ENCODE measurements at regions not wholly inside any gene's neighbourhood (a gene's known extent, or its start where the extent isn't known, plus 50 kb on each side); places are given as distances from the start of the nearest gene placed in this dataset.
A peak's percentile ranks its signal among the peaks of the same experiment; 100 is the strongest.
"Not testable (repeated sequence)": the region's sequence is repeated elsewhere in the genome, so short reads cannot be mapped to it uniquely, and the experiment has no call there.

DNA sequence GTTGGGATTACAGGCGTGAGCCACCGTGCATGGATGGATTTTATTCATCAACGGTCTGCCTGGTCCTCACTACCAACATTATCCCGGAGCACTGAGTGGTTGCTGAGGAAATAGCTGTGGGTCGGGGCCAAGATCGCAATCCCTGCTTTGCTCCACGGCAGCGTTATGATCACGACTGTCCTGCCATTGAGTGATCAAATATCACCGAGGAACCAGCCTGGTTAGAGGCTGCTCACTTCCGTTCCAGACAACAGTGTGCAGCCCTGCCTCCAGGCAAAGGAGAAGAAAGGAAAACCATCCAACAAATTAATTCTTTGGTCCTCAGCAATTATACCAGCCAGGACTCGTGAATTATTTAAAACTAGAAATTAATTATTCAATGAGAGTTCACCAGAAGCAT is 70.6 kb upstream of the TBL1X start:
- no peaks in the 10 kb centered on the region for H3K27me3 ChIP-seq
- H3K4me3 ChIP-seq, result no peak overlapping the region
- H3K9me3 ChIP-seq, result no peaks in the 10 kb centered on the region
- H3K36me3 ChIP-seq, result no peaks in the 10 kb centered on the region
- H3K27ac ChIP-seq, result no peak overlapping the region
- no peaks in the 10 kb centered on the region for H3K4me1 ChIP-seq
- 71% methylated on average over 12 of the region's 12 CpGs for WGBS
- DNase-seq (ENCODE audit: low spot score in 2 of 2), result no peak
- no peak for TF ChIP-seq POLR2AphosphoS5 (IDR thresholded peaks at IDR 0.05)
- no peak for TF ChIP-seq POLR2A (IDR thresholded peaks at IDR 0.05)

DNA sequence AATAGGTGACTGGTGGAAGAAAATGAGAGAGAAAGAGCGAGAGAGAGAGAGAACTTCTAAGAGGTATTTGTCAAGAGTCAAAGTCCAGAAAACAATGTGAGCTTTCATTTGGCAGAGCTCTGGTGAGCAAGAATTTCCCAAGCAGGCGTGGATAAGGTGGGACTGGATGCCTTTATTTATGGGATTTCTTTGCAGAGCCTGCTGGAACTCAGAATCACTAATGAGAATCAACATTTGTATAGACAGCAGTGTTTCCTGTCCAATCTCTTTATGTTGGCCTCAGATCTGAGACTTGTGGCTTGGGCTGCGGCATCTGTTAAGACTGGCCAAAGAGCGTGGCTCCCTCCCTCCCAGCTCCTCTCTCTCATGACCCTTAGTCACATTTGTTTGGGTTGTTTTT is 67.9 kb upstream of the TBL1X start:
- DNase-seq (ENCODE audit: low spot score in 2 of 2), result no peak
- TF ChIP-seq POLR2AphosphoS5 (IDR thresholded peaks at IDR 0.05) (no peak), POLR2A (IDR thresholded peaks at IDR 0.05) (no peak), EP300 (IDR thresholded peaks at IDR 0.05) (no peak)
- TF ChIP-seq, protein P1, sequence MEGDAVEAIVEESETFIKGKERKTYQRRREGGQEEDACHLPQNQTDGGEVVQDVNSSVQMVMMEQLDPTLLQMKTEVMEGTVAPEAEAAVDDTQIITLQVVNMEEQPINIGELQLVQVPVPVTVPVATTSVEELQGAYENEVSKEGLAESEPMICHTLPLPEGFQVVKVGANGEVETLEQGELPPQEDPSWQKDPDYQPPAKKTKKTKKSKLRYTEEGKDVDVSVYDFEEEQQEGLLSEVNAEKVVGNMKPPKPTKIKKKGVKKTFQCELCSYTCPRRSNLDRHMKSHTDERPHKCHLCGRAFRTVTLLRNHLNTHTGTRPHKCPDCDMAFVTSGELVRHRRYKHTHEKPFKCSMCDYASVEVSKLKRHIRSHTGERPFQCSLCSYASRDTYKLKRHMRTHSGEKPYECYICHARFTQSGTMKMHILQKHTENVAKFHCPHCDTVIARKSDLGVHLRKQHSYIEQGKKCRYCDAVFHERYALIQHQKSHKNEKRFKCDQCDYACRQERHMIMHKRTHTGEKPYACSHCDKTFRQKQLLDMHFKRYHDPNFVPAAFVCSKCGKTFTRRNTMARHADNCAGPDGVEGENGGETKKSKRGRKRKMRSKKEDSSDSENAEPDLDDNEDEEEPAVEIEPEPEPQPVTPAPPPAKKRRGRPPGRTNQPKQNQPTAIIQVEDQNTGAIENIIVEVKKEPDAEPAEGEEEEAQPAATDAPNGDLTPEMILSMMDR (IDR thresholded peaks at IDR 0.05), result no peak
- WGBS, result 61% methylated on average over 4 of the region's 4 CpGs

DNA sequence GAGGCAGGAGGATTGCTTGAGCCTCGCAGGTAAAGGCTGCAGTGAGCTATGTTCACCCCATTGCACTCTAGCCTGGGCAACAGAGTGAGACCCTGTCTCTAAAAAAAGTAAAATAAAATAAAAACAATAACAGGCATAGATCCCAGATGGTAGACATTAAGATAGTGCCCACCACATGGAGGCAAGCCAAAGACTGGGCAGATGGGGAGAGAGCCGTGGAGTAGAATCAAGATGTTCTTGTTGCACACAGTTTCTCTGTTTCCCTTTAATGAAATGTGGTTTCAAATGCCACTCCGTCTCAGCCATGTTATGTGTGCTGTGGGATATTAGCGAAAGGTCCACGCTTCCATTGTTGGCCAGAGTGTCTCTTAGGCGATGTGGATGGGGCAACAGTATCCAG is 63.8 kb upstream of the TBL1X start:
- Histone ChIP-seq H3K4me3 (no peak overlapping the region), H3K27ac (no peak overlapping the region), H3K4me1 (no peaks in the 10 kb centered on the region), H3K9me3 (no peaks in the 10 kb centered on the region), H3K27me3 (no peaks in the 10 kb centered on the region), H3K36me3 (no peaks in the 10 kb centered on the region)
- WGBS, result 82% methylated on average over 6 of the region's 6 CpGs
- TF ChIP-seq, protein P1 (IDR thresholded peaks at IDR 0.05), result no peak
- no peak for TF ChIP-seq POLR2A (IDR thresholded peaks at IDR 0.05)
- no peak for TF ChIP-seq EP300 (IDR thresholded peaks at IDR 0.05)
- no peak for TF ChIP-seq POLR2AphosphoS5 (IDR thresholded peaks at IDR 0.05)
- DNase-seq (ENCODE audit: low spot score in 2 of 2), result no peak

More for the DNA sequence above, 67.9 kb upstream of the TBL1X start:
- no peaks in the 10 kb centered on the region for H3K27me3 ChIP-seq
- no peaks in the 10 kb centered on the region for H3K9me3 ChIP-seq
- no peak overlapping the region for H3K4me3 ChIP-seq
- no peaks in the 10 kb centered on the region for H3K4me1 ChIP-seq
- H3K36me3 ChIP-seq, result no peaks in the 10 kb centered on the region
- H3K27ac ChIP-seq, result no peak overlapping the region

DNA sequence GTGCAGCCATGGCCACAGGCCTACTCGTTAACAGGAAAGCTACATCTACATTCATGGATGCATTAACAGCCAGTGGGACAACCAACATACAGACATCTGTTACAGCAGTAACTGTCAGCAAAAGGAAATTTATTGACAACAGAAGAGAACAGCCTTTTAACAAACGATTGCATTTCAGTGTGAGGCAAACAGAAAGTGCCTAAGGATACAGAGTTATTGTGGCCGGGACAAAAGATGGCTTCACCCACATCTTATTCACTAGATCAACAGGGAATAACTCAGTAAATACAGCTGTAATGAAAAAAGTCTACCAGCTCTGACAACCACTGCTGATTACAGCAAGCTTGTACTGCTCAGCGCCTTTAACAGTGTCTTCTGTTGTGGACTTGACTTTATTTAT is 61.5 kb upstream of the TBL1X start:
- TF ChIP-seq POLR2A (IDR thresholded peaks at IDR 0.05), result no peak
- TF ChIP-seq POLR2AphosphoS5 (IDR thresholded peaks at IDR 0.05), result no peak
- TF ChIP-seq EP300 (IDR thresholded peaks at IDR 0.05), result no peak
- TF ChIP-seq, protein P1 (IDR thresholded peaks at IDR 0.05), result no peak
- no peak overlapping the region for H3K4me3 ChIP-seq
- H3K4me1 ChIP-seq, result no peaks in the 10 kb centered on the region
- H3K27ac ChIP-seq, result no peak overlapping the region
- H3K27me3 ChIP-seq, result no peaks in the 10 kb centered on the region
- H3K9me3 ChIP-seq, result no peaks in the 10 kb centered on the region
- no peaks in the 10 kb centered on the region for H3K36me3 ChIP-seq
- DNase-seq (ENCODE audit: low spot score in 2 of 2), result no peak
- WGBS, result 60% methylated on average over 4 of the region's 4 CpGs

DNA sequence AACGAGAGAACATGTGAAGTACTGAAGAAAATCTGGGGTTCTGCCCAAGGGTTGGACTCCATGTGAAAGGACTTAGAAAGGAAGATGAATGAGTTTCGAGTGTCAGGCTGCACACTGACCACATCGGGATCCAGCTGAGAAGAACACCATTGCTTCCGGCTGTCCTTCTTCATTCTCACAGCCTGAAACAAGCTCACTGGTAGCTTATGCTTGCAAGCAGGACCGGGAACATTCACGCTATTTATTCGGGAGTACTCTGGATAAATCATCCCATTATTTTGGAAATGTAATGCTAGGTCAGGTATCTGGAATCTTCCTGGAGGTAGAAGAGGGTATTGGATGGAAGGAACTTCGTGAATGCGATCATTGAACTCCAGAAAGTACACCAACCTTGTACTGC is 59.2 kb upstream of the TBL1X start:
- not testable (repeated sequence) for H3K9me3 ChIP-seq, H3K36me3 ChIP-seq, H3K27me3 ChIP-seq, H3K4me1 ChIP-seq, H3K27ac ChIP-seq, H3K4me3 ChIP-seq
- DNase-seq (ENCODE audit: low spot score in 2 of 2), result peak in 1 of 2 donors; percentile 80
- WGBS, result 90% methylated on average over 9 of the region's 9 CpGs

DNA sequence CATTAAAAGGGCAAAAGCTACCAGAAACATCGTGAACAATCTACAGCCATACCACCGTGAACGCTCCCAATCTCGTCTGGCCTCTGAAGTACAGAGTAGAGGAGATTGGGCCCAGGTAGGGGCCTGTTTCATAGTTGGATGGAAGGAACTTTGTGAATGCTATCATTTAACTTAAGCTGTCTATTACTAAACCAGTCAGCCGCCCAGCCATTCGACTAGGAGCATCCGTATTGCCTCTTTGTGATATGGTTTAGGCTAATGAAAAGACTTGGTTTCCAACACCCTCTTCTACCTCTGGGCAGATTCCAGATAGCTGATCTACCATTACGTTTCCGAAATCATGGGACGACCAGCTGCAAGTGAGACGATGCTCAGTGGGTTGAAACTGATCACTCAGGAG is 54.0 kb upstream of the TBL1X start:
- not testable (repeated sequence) for H3K4me3 ChIP-seq, H3K27ac ChIP-seq, H3K27me3 ChIP-seq, H3K36me3 ChIP-seq, H3K9me3 ChIP-seq, H3K4me1 ChIP-seq
- WGBS, result 95% methylated on average over 5 of the region's 11 CpGs
- DNase-seq (ENCODE audit: low spot score in 2 of 2), result peak in 1 of 2 donors; percentile 77

DNA sequence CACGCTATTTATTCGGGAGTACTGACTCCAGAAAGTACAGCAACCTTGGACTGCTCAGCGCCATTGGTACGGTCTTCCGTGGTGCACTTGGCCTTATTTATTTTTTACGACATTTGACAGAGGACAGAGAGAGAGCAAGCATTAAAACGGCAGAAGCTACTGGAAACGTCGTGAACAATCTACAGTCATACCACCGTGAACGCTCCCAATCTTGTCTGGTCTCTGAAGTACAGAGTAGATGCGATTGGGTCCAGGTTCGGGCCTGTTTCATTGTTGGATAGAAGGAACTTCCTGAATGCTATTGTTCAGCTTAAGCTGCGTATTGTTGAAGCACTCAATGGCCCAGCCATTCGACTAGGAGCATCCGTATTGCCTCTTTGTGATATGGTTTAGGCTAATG is 53.2 kb upstream of the TBL1X start:
- not testable (repeated sequence) for H3K27me3 ChIP-seq; H3K4me1 ChIP-seq; H3K4me3 ChIP-seq; H3K27ac ChIP-seq; DNase-seq (ENCODE audit: low spot score in 2 of 2); H3K9me3 ChIP-seq; H3K36me3 ChIP-seq
- 91% methylated on average over 16 of the region's 16 CpGs for WGBS

Measured in suprapubic skin (tissue), 4 donors.